Tibial nerve (tissue), 4 donors: ENCODE measurements at regions not wholly inside any gene's neighbourhood (a gene's known extent, or its start where the extent isn't known, plus 50 kb on each side); places are given as distances from the start of the nearest gene placed in this dataset.

Experiments
- CTCF ChIP-seq, 5 experiments: fragments of 200-600 bp in 3 of 5; fragments of 450-650 bp in 2 of 5; sonication (generic) in 3 of 5; IDR thresholded peaks; one replicate each; pipeline ENCODE4 v1.5.1; 2016 to 2019; ENCODE audit warnings: antibody characterized with exemption in 5 of 5, mild to moderate bottlenecking in 3 of 5, moderate library complexity in 2 of 5
- EP300 ChIP-seq, 2 donors: sonication (generic); formaldehyde crosslinking; IDR thresholded peaks; one replicate each; pipeline ENCODE4 v1.6.1; 2017; ENCODE audit warnings: antibody characterized with exemption in 2 of 2, mild to moderate bottlenecking in 1 of 2
- POLR2A ChIP-seq, 2 donors: fragments of 450-650 bp; IDR thresholded peaks; one replicate each; pipeline ENCODE4 v1.6.1; 2017; ENCODE audit warnings: antibody characterized with exemption in 2 of 2, mild to moderate bottlenecking in 2 of 2, moderate library complexity in 2 of 2

GRCh38 chr15:38176155-38176554 lies 76.5 kb upstream of the SPRED1 start:
- no peak for TF ChIP-seq EP300 (IDR thresholded peaks at IDR 0.05)
- TF ChIP-seq CTCF (IDR thresholded peaks at IDR 0.05) = no peak
- no peak for TF ChIP-seq POLR2A (IDR thresholded peaks at IDR 0.05)
